Liver (tissue), 8 donors: ENCODE measurements at regions not wholly inside any gene's neighbourhood (a gene's known extent, or its start where the extent isn't known, plus 50 kb on each side); places are given as distances from the start of the nearest gene placed in this dataset.
"Not testable (repeated sequence)": the region's sequence is repeated elsewhere in the genome, so short reads cannot be mapped to it uniquely, and the experiment has no call there.

ENCODE experiments used
- DNase-seq: peaks from one replicate; pipeline ENCODE4 v3.0.0-alpha.2; 2017; ENCODE audit warnings: low spot score
- H3K27ac ChIP-seq, 2 donors: one replicate each; pipeline ENCODE4 v1.7.0; 2013; ENCODE audit warnings: inconsistent platforms in 2 of 2, low read length in 2 of 2, control low read depth in 1 of 2, low read depth in 1 of 2, mild to moderate bottlenecking in 1 of 2
- H3K27me3 ChIP-seq, 4 donors: one replicate each; pipeline versions ENCODE4 v1.6.1 to v1.7.0; 2013; ENCODE audit warnings: low read length in 3 of 4, inconsistent platforms in 1 of 4, mild to moderate bottlenecking in 1 of 4, moderate library complexity in 1 of 4; ENCODE audit not compliant: control insufficient read depth in 4 of 4, insufficient read depth in 4 of 4
- H3K36me3 ChIP-seq, 4 donors: one replicate each; pipeline versions ENCODE4 v1.6.1 to v1.7.0; 2013; ENCODE audit warnings: low read length in 3 of 4, mild to moderate bottlenecking in 3 of 4, low read depth in 1 of 4, moderate library complexity in 1 of 4; ENCODE audit not compliant: control insufficient read depth in 4 of 4, insufficient read depth in 3 of 4
- H3K4me1 ChIP-seq, 4 donors: one replicate each; pipeline versions ENCODE4 v1.6.1 to v1.7.0; 2013; ENCODE audit warnings: low read length in 3 of 4, mild to moderate bottlenecking in 3 of 4, moderate library complexity in 1 of 4; ENCODE audit not compliant: control insufficient read depth in 4 of 4, insufficient read depth in 4 of 4
- H3K4me3 ChIP-seq, 3 donors: one replicate each; pipeline versions ENCODE4 v1.6.1 to v1.7.0; 2013; ENCODE audit warnings: low read length in 3 of 3, control low read depth in 1 of 3, low read depth in 1 of 3, mild to moderate bottlenecking in 1 of 3
- H3K9ac ChIP-seq, 2 donors: one replicate each; pipeline ENCODE4 v1.7.0; 2013; ENCODE audit warnings: low read length in 2 of 2, mild to moderate bottlenecking in 2 of 2, moderate library complexity in 2 of 2, control low read depth in 1 of 2, low read depth in 1 of 2
- H3K9me3 ChIP-seq, 4 donors: one replicate each; pipeline versions ENCODE4 v1.6.1 to v1.7.0; 2013; ENCODE audit warnings: low read length in 3 of 4; ENCODE audit not compliant: control insufficient read depth in 4 of 4
- CTCF ChIP-seq: fragments of 150-350 bp; IDR thresholded peaks from 2 replicates; pipeline ENCODE4 v1.5.1; 2017; ENCODE audit warnings: improper control_type of control experiment, low read depth, low read length; ENCODE audit not compliant: missing input control
- EGR1 ChIP-seq, 2 donors: IDR thresholded peaks; 2 replicates each; pipeline ENCODE4 v1.6.1; 2016 to 2018; ENCODE audit warnings: antibody characterized with exemption in 2 of 2, low read depth in 2 of 2
- FOXA1 ChIP-seq: IDR thresholded peaks from 2 replicates; pipeline ENCODE4 v1.6.1; 2016; ENCODE audit warnings: antibody characterized with exemption
- GABPA ChIP-seq, 2 donors: IDR thresholded peaks in 1 of 2; conservative IDR thresholded peaks in 1 of 2; 2 replicates each; pipeline ENCODE4 v1.6.1; 2016; ENCODE audit warnings: antibody characterized with exemption in 2 of 2, mild to moderate bottlenecking in 1 of 2, moderate library complexity in 1 of 2
- HNF4A ChIP-seq, 2 donors: conservative IDR thresholded peaks; 2 replicates each; pipeline ENCODE4 v1.6.1; 2016; ENCODE audit warnings: antibody characterized with exemption in 2 of 2, mild to moderate bottlenecking in 2 of 2
- HNF4G ChIP-seq: IDR thresholded peaks from 2 replicates; pipeline ENCODE4 v1.6.1; 2016; ENCODE audit warnings: antibody characterized with exemption
- JUND ChIP-seq, 2 donors: IDR thresholded peaks; 2 replicates each; pipeline ENCODE4 v1.6.1; 2016; ENCODE audit warnings: antibody characterized with exemption in 2 of 2
- NR2F2 ChIP-seq: IDR thresholded peaks from 2 replicates; pipeline ENCODE4 v1.6.1; 2016; ENCODE audit warnings: antibody characterized with exemption
- RAD21 ChIP-seq, 2 donors: IDR thresholded peaks; 2 replicates each; pipeline ENCODE4 v1.6.1; 2016; ENCODE audit warnings: antibody characterized with exemption in 2 of 2, mild to moderate bottlenecking in 2 of 2
- RXRA ChIP-seq, 2 donors: IDR thresholded peaks; 2 replicates each; pipeline ENCODE4 v1.6.1; 2017 to 2018; ENCODE audit warnings: antibody characterized with exemption in 2 of 2, mild to moderate bottlenecking in 1 of 2
- SP1 ChIP-seq: IDR thresholded peaks from 2 replicates; pipeline ENCODE4 v1.6.1; 2018; ENCODE audit warnings: antibody characterized with exemption, mild to moderate bottlenecking
- TAF1 ChIP-seq: conservative IDR thresholded peaks from 2 replicates; pipeline ENCODE4 v1.6.1; 2016; ENCODE audit warnings: antibody characterized with exemption, mild to moderate bottlenecking
- YY1 ChIP-seq: IDR thresholded peaks from 2 replicates; pipeline ENCODE4 v1.6.1; 2016; ENCODE audit warnings: antibody characterized with exemption, mild to moderate bottlenecking
- WGBS: extraction: QIAGEN DNeasy Blood & Tissue Kit; methylation state at CpG from one replicate; pipeline ENCODE4 v1.1.7; 2013; 5-methylcytosine and 5-hydroxymethylcytosine counted together
- TF ChIP-seq, protein P1 (sequence below): IDR thresholded peaks from 2 replicates; pipeline ENCODE4 v1.6.1; 2016; ENCODE audit warnings: antibody characterized with exemption, mild to moderate bottlenecking
- TF ChIP-seq, protein P2 (sequence below): IDR thresholded peaks from 2 replicates; pipeline ENCODE4 v1.6.1; 2016; ENCODE audit warnings: antibody characterized with exemption
- donor health status: healthy.
- donor health status: healthy.
- donor health status: healthy.
- donor health status: healthy.
- donor health status: healthy.

DNA sequence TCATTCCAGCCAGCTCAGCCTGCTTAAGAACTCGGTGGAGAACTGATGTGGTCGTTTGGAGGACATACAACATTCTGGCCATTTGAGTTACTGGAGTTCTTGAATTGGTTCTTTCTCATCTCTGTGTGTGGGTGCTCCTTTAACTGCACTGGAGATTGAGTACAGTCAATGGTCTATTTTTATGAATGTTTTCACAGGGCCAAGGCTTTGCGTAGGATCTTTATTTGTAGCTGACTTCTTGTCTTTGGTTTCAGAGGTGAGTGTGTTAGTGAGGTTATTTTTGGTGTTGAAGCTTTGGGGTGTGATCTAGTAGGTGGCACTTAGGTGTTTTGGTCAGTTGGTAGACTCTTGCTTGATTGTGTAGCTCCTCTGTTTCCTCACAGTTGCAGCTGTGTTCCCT lies 288.4 kb downstream of the LHFPL1 start:
- H3K9ac ChIP-seq: no peak overlapping the region
- H3K4me1 ChIP-seq: no peaks in the 10 kb centered on the region
- WGBS: 80% methylated on average over 3 of the region's 3 CpGs
- H3K36me3 ChIP-seq: no peaks in the 10 kb centered on the region
- H3K27me3 ChIP-seq: no peaks in the 10 kb centered on the region
- H3K9me3 ChIP-seq: no peaks in the 10 kb centered on the region
- TF ChIP-seq, protein P1, sequence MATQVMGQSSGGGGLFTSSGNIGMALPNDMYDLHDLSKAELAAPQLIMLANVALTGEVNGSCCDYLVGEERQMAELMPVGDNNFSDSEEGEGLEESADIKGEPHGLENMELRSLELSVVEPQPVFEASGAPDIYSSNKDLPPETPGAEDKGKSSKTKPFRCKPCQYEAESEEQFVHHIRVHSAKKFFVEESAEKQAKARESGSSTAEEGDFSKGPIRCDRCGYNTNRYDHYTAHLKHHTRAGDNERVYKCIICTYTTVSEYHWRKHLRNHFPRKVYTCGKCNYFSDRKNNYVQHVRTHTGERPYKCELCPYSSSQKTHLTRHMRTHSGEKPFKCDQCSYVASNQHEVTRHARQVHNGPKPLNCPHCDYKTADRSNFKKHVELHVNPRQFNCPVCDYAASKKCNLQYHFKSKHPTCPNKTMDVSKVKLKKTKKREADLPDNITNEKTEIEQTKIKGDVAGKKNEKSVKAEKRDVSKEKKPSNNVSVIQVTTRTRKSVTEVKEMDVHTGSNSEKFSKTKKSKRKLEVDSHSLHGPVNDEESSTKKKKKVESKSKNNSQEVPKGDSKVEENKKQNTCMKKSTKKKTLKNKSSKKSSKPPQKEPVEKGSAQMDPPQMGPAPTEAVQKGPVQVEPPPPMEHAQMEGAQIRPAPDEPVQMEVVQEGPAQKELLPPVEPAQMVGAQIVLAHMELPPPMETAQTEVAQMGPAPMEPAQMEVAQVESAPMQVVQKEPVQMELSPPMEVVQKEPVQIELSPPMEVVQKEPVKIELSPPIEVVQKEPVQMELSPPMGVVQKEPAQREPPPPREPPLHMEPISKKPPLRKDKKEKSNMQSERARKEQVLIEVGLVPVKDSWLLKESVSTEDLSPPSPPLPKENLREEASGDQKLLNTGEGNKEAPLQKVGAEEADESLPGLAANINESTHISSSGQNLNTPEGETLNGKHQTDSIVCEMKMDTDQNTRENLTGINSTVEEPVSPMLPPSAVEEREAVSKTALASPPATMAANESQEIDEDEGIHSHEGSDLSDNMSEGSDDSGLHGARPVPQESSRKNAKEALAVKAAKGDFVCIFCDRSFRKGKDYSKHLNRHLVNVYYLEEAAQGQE: no peak
- TF ChIP-seq NR2F2 (no peak), HNF4A (conservative IDR thresholded peaks at IDR 0.05) (no peak), RAD21 (IDR thresholded peaks at IDR 0.05) (no peak), YY1 (no peak), RXRA (IDR thresholded peaks at IDR 0.05) (no peak), GABPA (IDR thresholded peaks at IDR 0.05 in 1 of 2, conservative IDR thresholded peaks at IDR 0.05 in 1 of 2) (no peak), EGR1 (IDR thresholded peaks at IDR 0.05; ENCODE audit: low read depth in 2 of 2) (no peak), JUND (IDR thresholded peaks at IDR 0.05) (no peak), CTCF (no peak), HNF4G (no peak), FOXA1 (no peak), TAF1 (no peak), SP1 (no peak)
- TF ChIP-seq, protein P2, sequence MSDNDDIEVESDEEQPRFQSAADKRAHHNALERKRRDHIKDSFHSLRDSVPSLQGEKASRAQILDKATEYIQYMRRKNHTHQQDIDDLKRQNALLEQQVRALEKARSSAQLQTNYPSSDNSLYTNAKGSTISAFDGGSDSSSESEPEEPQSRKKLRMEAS: no peak
- H3K27ac ChIP-seq: no peak overlapping the region
- DNase-seq: no peak
- H3K4me3 ChIP-seq: no peak overlapping the region

DNA sequence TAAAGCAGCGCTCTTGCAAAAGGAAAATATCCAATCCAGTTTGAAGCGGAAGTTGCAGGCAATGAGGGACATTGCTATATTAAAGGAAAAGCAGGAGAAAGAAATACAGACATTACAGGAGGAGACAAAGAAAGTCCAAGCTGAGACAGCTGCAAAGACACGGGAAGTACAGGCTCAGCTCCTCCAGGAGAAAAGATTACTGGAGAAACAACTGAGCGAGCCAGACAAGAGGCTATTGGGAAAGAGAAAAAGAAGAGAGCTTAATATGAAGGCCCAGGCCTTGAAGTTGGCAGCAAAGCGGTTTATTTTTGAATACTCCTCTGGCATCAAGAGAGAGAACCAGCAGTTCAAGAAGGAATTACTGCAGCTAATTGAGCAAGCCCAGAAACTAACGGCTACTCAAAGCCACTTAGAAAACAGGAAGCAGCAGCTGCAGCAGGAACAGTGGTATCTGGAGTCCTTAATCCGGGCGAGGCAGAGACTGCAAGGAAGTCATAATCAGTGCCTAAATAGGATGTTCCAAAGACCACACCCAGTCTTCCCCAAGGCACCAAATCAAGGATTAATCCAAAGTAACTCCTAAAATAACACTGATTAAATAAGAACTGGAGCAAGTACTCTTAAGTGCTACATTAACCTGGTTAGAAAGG lies 298.0 kb downstream of the LHFPL1 start:
- not testable (repeated sequence) for H3K27me3 ChIP-seq, H3K9ac ChIP-seq, DNase-seq, H3K36me3 ChIP-seq, H3K27ac ChIP-seq, H3K9me3 ChIP-seq, H3K4me1 ChIP-seq, H3K4me3 ChIP-seq
- 71% methylated on average over 8 of the region's 8 CpGs for WGBS
